ENCODE measurements at regions not wholly inside any gene's neighbourhood (a gene's known extent, or its start where the extent isn't known, plus 50 kb on each side); places are given as distances from the start of the nearest gene placed in this dataset.

- no peak for DNase-seq
Measured at GRCh38 chr1:58430421-58431275, 115.9 kb downstream of the OMA1 start.

- no peak for DNase-seq
Measured at GRCh38 chr1:58426918-58427317, 119.6 kb downstream of the OMA1 start.

- DNase-seq: no peak
Measured at GRCh38 chr1:58422436-58422835, 124.1 kb downstream of the OMA1 start.

GRCh38 chr1:58418283-58419228, 128.0 kb downstream of the OMA1 start:
- no peak for DNase-seq

GRCh38 chr1:58412071-58412580, 134.4 kb downstream of the OMA1 start:
- no peak for DNase-seq

GRCh38 chr1:58409890-58410289, 136.6 kb downstream of the OMA1 start:
- DNase-seq: no peak

- DNase-seq: no peak
Measured at GRCh38 chr1:58409336-58409735, 137.2 kb downstream of the OMA1 start.

GRCh38 chr1:58406301-58407071, 140.0 kb downstream of the OMA1 start:
- no peak for DNase-seq

GRCh38 chr1:58405660-58406059, 140.9 kb downstream of the OMA1 start:
- no peak for DNase-seq

- no peak for DNase-seq
Measured at GRCh38 chr1:58403894-58404293, 142.6 kb downstream of the OMA1 start.

- DNase-seq: no peak
Measured at GRCh38 chr1:58402444-58402843, 144.1 kb downstream of the OMA1 start.

GRCh38 chr1:58401991-58402390, 144.5 kb downstream of the OMA1 start:
- no peak for DNase-seq

- DNase-seq: no peak
Measured at GRCh38 chr1:58399176-58399575, 147.3 kb downstream of the OMA1 start.

- DNase-seq: no peak
Measured at GRCh38 chr1:58398714-58399113, 147.8 kb downstream of the OMA1 start.

- peak; percentile 23 for DNase-seq
Measured at GRCh38 chr1:58397187-58397820, 149.2 kb downstream of the OMA1 start.

- no peak for DNase-seq
Measured at GRCh38 chr1:58396150-58396549, 150.4 kb downstream of the OMA1 start.

GRCh38 chr1:58395355-58395754, 151.2 kb downstream of the OMA1 start:
- no peak for DNase-seq

GRCh38 chr1:58392083-58392482, 154.4 kb downstream of the OMA1 start:
- no peak for DNase-seq

GRCh38 chr1:58391514-58391913, 155.0 kb downstream of the OMA1 start:
- no peak for DNase-seq

GRCh38 chr1:58391056-58391455, 155.5 kb downstream of the OMA1 start:
- no peak for DNase-seq

GRCh38 chr1:58390091-58390490, 156.4 kb downstream of the OMA1 start:
- no peak for DNase-seq

GRCh38 chr1:58380345-58380744, 166.2 kb downstream of the OMA1 start:
- DNase-seq: no peak

All from 8988T (cell line).